ENCODE measurements at regions not wholly inside any gene's neighbourhood (a gene's known extent, or its start where the extent isn't known, plus 50 kb on each side); places are given as distances from the start of the nearest gene placed in this dataset.
A peak's percentile ranks its signal among the peaks of the same experiment; 100 is the strongest.
"Not testable (repeated sequence)": the region's sequence is repeated elsewhere in the genome, so short reads cannot be mapped to it uniquely, and the experiment has no call there.

DNA sequence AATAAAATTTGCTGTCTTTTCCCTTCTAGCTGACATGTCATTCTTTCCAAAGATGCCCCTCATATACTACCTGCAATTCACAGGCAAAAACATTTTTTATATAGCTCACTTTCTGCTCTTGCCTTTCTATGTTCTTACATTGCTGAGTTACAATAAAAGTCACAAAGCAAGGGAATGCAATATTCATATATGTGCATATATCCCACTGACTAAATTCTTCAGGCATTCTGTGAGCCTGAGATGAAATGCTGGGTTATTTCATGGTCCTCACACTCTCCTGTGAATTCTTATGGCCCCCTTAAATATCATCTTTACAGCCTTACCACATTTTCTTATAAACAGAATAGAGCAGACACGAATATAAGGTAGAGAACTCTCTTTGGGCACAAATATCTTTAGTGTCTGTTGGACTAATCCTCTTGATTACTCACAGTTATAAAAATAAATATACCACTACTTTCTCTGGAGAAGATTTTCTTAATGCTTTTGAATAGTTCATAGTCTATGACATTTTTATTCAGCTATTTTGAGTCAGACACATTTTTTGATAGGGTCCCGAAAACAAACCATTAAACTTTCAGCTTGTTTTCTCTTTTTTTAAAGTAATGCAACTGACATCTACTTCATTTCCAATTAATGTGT, 84.1 kb upstream of the H2AZ1 start:
- Mint-ChIP-seq H3K9me3 (peaks cover 7% of the 10 kb centered on the region), H3K4me3 (no peak overlapping the region), H3K27me3 (no peaks in the 10 kb centered on the region), H3K27ac (no peak overlapping the region), H3K36me3 (ENCODE audit: low read depth) (no peaks in the 10 kb centered on the region), H3K4me1 (no peaks in the 10 kb centered on the region)
- no peak for ATAC-seq (replicated peaks)

DNA sequence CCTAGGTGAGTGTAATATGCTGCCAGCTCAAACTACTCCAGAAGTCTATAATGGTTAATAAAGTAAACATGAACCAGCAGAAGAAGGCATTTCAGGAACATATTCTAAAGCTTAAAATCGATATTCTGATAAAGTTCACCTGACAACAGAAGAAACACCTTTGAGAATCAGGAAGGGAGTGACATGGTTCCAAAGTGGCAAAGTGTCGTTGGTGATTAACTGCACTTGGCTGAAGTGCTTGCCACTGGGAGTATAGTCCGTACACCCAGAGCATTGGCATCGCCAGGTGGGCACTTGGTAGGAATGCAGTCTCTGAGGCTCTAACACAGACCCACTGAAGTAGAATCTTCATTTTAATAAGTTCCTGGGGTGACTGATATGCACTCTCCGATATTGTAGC, 76.0 kb upstream of the H2AZ1 start:
- H3K36me3 Mint-ChIP-seq (ENCODE audit: low read depth), result no peaks in the 10 kb centered on the region
- no peaks in the 10 kb centered on the region for H3K9me3 Mint-ChIP-seq
- no peak overlapping the region for H3K4me3 Mint-ChIP-seq
- H3K4me1 Mint-ChIP-seq, result no peaks in the 10 kb centered on the region
- H3K27ac Mint-ChIP-seq, result no peak overlapping the region
- ATAC-seq (replicated peaks), result no peak
- peaks cover 17% of the 10 kb centered on the region for H3K27me3 Mint-ChIP-seq

DNA sequence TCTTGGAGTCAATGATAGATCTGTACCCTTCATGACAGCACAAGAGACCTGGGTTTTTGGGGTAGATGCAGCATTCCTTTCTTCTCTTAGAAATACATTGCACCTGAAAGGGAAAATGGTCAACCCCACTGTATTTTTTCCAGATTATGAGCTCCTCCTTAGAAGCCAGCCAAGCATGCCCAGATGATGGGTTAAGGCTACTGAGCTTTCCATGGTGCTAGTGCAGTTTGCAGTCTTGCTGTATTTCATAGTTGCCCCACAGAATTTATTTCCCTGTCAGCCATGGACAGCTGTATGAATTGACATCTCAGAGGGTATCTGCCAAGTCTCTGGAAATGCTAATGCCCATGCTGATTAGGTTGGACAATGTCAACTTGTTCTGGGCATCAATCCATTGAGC, 73.7 kb upstream of the H2AZ1 start:
- Mint-ChIP-seq H3K27ac (no peak overlapping the region), H3K36me3 (ENCODE audit: low read depth) (no peaks in the 10 kb centered on the region), H3K27me3 (peaks cover 23% of the 10 kb centered on the region), H3K9me3 (no peaks in the 10 kb centered on the region), H3K4me3 (no peak overlapping the region), H3K4me1 (no peaks in the 10 kb centered on the region)
- ATAC-seq (replicated peaks), result no peak

DNA sequence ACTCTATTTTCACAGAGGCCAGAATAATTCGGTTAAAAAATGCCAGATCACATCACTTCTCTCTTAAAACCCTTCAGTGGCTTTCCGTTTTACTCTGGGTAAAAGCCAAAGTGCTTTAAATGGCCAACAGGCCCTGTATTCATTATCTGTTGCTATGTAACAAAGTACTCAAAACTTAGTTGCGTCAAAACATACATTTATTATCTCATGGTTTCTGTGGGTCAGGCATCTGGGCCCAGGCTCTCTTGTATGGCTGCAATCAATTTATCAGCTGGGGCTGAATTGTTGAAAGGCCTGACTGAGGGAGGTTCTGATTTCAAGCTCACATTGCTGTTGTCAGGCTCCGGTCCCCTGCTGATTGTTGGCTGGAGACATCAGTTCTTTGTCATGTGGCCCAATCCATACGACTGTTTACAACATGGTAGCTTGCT, 72.7 kb upstream of the H2AZ1 start:
- no peak for ATAC-seq (replicated peaks)
- Mint-ChIP-seq H3K4me3 (no peak overlapping the region), H3K4me1 (peaks cover 7% of the 10 kb centered on the region), H3K36me3 (ENCODE audit: low read depth) (no peaks in the 10 kb centered on the region), H3K27ac (no peak overlapping the region), H3K27me3 (peaks cover 23% of the 10 kb centered on the region), H3K9me3 (no peaks in the 10 kb centered on the region)

DNA sequence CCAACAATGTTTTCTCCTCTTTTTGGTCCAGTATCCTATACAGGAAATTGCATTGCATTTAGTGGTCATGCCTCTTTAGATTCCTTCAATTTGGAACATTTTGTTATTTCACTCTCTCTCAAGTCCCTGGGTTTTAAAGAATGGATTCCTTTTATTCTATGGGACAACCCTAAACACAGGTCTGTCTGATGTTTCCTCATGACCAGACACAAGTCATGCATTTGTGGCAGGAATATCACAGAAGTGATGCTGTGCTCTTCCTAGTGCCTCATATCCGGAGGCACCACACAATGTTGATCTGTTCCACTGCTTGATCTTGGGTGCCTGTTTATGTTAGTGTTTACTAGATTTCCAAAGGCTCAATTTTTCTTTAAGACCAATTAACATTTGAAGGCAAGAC, 69.7 kb upstream of the H2AZ1 start:
- H3K9me3 Mint-ChIP-seq, result no peaks in the 10 kb centered on the region
- peaks cover 7% of the 10 kb centered on the region for H3K4me1 Mint-ChIP-seq

DNA sequence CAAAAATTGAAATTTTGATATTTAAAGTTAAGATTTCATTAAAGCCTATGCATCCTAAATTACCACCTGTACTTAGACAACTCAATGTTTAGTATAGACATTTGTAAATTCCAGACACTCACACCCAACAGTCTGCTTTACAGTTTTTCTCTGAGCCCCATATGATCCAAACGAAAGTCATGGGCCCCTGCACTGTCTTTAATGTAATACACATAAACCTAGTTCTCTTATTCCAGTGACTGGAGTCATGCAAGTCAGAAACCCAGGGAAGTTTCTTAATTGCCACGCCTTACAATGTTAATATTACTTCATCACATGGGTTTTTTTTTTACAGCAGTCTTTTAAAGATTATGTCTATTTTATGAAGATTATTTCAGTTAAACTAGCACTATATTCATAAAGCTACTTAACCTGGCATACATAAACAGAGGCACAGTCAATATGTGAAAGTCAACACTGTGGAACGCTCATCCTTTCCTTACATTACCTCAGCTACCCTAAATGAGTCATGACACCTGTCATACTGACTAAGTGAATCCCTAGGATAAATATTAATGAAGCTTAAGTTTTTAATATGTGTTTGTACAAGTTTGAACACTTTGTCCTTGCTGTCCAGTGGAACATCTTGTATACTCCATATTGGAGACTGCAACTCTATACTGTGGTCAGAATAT, 67.7 kb upstream of the H2AZ1 start:
- Mint-ChIP-seq H3K27ac (peak overlapping the region; percentile 64), H3K27me3 (peaks cover 13% of the 10 kb centered on the region), H3K9me3 (no peaks in the 10 kb centered on the region), H3K36me3 (ENCODE audit: low read depth) (no peaks in the 10 kb centered on the region), H3K4me3 (no peak overlapping the region), H3K4me1 (peaks cover 7% of the 10 kb centered on the region)
- ATAC-seq (replicated peaks), result peak; percentile 97

More for the DNA sequence above, 69.7 kb upstream of the H2AZ1 start:
- H3K36me3 Mint-ChIP-seq (ENCODE audit: low read depth), result no peaks in the 10 kb centered on the region
- ATAC-seq (replicated peaks), result no peak
- H3K4me3 Mint-ChIP-seq, result no peak overlapping the region
- H3K27ac Mint-ChIP-seq, result no peak overlapping the region
- peaks cover 18% of the 10 kb centered on the region for H3K27me3 Mint-ChIP-seq

DNA sequence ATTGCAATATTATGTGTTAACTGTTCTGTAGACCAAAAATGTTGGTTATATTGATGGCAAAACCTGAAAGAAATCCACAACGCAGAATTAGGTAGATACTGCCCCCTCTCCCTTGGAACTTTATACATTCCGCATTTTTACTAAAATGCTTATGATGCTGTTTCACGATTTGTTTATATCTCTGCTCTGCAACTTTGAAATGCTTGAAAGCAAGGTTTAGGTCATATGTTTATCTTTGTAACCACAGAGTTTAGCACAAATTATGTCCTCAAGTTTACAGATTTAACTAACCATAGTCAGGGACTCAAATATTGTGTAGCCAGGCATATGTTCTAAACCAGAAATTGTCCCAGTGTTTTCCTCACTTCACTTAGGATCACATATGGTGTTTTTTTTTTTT, 66.1 kb upstream of the H2AZ1 start:
- Mint-ChIP-seq H3K27me3 (peaks cover 9% of the 10 kb centered on the region), H3K4me1 (peaks cover 7% of the 10 kb centered on the region), H3K27ac (no peak overlapping the region), H3K36me3 (ENCODE audit: low read depth) (no peaks in the 10 kb centered on the region), H3K4me3 (no peak overlapping the region), H3K9me3 (no peaks in the 10 kb centered on the region)
- ATAC-seq (replicated peaks), result no peak

DNA sequence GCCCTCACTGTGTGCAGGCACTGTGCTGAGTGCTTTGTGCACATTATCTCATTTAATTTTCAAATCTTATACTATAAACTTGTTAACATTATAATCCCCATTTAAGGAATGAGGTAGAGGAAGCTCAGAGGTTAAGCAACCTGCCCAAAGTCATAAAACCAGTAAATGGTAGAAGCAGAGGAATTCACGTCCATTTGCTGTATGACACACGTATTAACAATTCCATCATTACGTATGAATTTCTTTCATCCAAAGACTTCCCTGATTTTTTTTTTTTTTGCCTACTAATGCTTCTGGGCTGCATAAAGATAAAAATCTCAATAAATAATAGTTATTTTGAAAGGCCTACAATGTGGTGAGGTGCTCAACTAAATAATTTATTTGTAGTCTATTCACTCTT, 64.5 kb upstream of the H2AZ1 start:
- Mint-ChIP-seq H3K27me3 (peaks cover 5% of the 10 kb centered on the region), H3K9me3 (no peaks in the 10 kb centered on the region), H3K4me3 (no peak overlapping the region), H3K4me1 (peaks cover 7% of the 10 kb centered on the region), H3K36me3 (ENCODE audit: low read depth) (no peaks in the 10 kb centered on the region), H3K27ac (no peak overlapping the region)
- ATAC-seq (replicated peaks), result no peak

DNA sequence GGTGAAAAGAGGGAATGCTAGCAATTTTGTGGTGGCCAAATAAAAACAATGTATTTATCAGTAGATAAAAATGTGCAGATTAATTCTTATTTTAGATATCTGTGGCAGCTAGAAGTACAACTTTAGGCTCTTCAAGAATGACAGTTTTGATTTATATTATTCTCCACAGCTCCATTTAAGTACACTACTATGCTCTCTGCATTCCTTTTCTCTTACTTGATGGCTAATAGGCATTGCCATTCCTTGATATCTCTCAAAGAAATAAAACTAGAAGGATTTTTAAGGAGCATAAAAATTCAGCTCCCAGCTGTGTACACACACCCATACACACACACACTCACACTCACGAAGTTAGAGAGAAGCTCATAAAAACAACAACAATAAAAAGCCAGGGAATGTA, 59.4 kb upstream of the H2AZ1 start:
- Mint-ChIP-seq H3K4me3 (no peak overlapping the region), H3K27me3 (peaks cover 7% of the 10 kb centered on the region), H3K9me3 (no peaks in the 10 kb centered on the region), H3K36me3 (ENCODE audit: low read depth) (no peaks in the 10 kb centered on the region), H3K27ac (no peak overlapping the region), H3K4me1 (no peaks in the 10 kb centered on the region)
- ATAC-seq (replicated peaks), result no peak

DNA sequence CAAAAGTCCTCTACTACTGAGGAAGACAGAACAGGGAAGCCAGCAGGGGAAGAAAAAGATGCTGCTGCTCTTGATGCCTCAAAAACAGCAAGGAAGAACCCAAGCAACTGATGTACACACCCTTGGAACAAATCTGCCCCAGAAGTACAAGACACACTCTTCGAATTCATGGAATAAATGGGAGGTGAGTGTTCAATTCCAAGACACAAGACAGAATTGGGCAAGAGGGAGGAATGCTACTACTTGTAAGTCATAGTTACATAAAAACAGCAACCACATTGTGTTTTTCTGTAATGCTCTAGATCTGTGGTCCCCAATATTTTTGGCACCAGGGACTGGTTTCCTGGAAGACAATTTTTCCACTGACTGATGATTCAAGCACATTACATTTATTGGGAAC, 58.0 kb upstream of the H2AZ1 start:
- Mint-ChIP-seq H3K27ac (no peak overlapping the region), H3K36me3 (ENCODE audit: low read depth) (no peaks in the 10 kb centered on the region), H3K9me3 (no peaks in the 10 kb centered on the region), H3K4me3 (no peak overlapping the region), H3K4me1 (no peaks in the 10 kb centered on the region), H3K27me3 (peaks cover 7% of the 10 kb centered on the region)
- ATAC-seq (replicated peaks), result no peak

DNA sequence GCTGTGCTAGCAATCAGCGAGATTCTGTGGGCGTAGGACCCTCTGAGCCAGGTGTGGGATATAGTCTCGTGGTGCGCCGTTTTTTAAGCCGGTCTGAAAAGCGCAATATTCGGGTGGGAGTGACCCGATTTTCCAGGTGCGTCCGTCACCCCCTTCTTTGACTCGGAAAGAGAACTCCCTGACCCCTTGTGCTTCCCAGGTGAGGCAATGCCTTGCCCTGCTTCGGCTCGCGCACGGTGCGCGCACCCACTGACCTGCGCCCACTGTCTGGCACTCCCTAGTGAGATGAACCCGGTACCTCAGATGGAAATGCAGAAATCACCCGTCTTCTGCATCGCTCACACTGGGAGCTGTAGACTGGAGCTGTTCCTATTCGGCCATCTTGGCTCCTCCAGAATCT, 56.1 kb upstream of the H2AZ1 start:
- not testable (repeated sequence) for H3K4me3 Mint-ChIP-seq; H3K36me3 Mint-ChIP-seq (ENCODE audit: low read depth); H3K4me1 Mint-ChIP-seq; H3K27ac Mint-ChIP-seq; H3K9me3 Mint-ChIP-seq; H3K27me3 Mint-ChIP-seq; ATAC-seq (replicated peaks)

All from activated T-helper 17 cell treated with anti-CD3 and anti-CD28 coated beads, Interleukin-2, amount 50 U/mL, for 72 hours (primary cell).